Adipocyte (in vitro differentiated cells): ENCODE measurements at regions not wholly inside any gene's neighbourhood (a gene's known extent, or its start where the extent isn't known, plus 50 kb on each side); places are given as distances from the start of the nearest gene placed in this dataset.
"Not testable (repeated sequence)": the region's sequence is repeated elsewhere in the genome, so short reads cannot be mapped to it uniquely, and the experiment has no call there.

Experiments used
- DNase-seq: peaks from one replicate; pipeline ENCODE4 v3.0.0-alpha.2; 2015; ENCODE audit warnings: low read depth
- H3K27me3 ChIP-seq: replicated peaks from 2 replicates; pipeline ENCODE4 v1.7.0; 2013; ENCODE audit warnings: mild to moderate bottlenecking, low read length, moderate library complexity; ENCODE audit not compliant: control insufficient read depth, insufficient read depth
- H3K36me3 ChIP-seq: 2 replicates; pipeline ENCODE4 v1.7.0; 2013; ENCODE audit warnings: low read length, mild to moderate bottlenecking, moderate library complexity; ENCODE audit not compliant: control insufficient read depth, insufficient read depth, severe bottlenecking
- H3K4me1 ChIP-seq: 2 replicates; pipeline ENCODE4 v1.7.0; 2013; ENCODE audit warnings: mild to moderate bottlenecking, low read length, moderate library complexity; ENCODE audit not compliant: control insufficient read depth, insufficient read depth
- H3K4me3 ChIP-seq: 2 replicates; pipeline ENCODE4 v1.7.0; 2013; ENCODE audit warnings: mild to moderate bottlenecking, low read length, moderate library complexity
- H3K9ac ChIP-seq: 2 replicates; pipeline ENCODE4 v1.7.0; 2013; ENCODE audit warnings: mild to moderate bottlenecking, low read length, moderate library complexity
- H3K9me3 ChIP-seq: 2 replicates; pipeline ENCODE4 v1.7.0; 2013; ENCODE audit warnings: mild to moderate bottlenecking, low read length, moderate library complexity; ENCODE audit not compliant: control insufficient read depth

- H3K4me1 ChIP-seq, H3K4me3 ChIP-seq, H3K9ac ChIP-seq, DNase-seq, H3K9me3 ChIP-seq, H3K36me3 ChIP-seq, H3K27me3 ChIP-seq: not testable (repeated sequence)
These were observed 177.2 kb downstream of the LMLN start for GRCh38 chr3:198137038-198137835.

GRCh38 chr3:198138205-198138604 lies 178.2 kb downstream of the LMLN start:
- not testable (repeated sequence) for H3K4me1 ChIP-seq, H3K9ac ChIP-seq, H3K4me3 ChIP-seq, H3K9me3 ChIP-seq, H3K36me3 ChIP-seq, DNase-seq, H3K27me3 ChIP-seq

- not testable (repeated sequence) for DNase-seq, H3K4me3 ChIP-seq, H3K4me1 ChIP-seq, H3K36me3 ChIP-seq, H3K9me3 ChIP-seq, H3K9ac ChIP-seq, H3K27me3 ChIP-seq
These were observed 179.0 kb downstream of the LMLN start for GRCh38 chr3:198139037-198139436.

GRCh38 chr3:198139513-198140167 lies 179.6 kb downstream of the LMLN start:
- H3K9ac ChIP-seq, H3K9me3 ChIP-seq, DNase-seq, H3K4me1 ChIP-seq, H3K4me3 ChIP-seq, H3K27me3 ChIP-seq, H3K36me3 ChIP-seq: not testable (repeated sequence)

GRCh38 chr3:198143300-198144137 lies 183.5 kb downstream of the LMLN start:
- not testable (repeated sequence) for H3K9me3 ChIP-seq, H3K9ac ChIP-seq, H3K36me3 ChIP-seq, DNase-seq, H3K4me1 ChIP-seq, H3K4me3 ChIP-seq, H3K27me3 ChIP-seq

- not testable (repeated sequence) for H3K9ac ChIP-seq, H3K4me3 ChIP-seq, H3K36me3 ChIP-seq, H3K4me1 ChIP-seq, H3K9me3 ChIP-seq, H3K27me3 ChIP-seq
- DNase-seq, result peak; percentile 17
These were observed 185.3 kb downstream of the LMLN start for GRCh38 chr3:198145231-198145784.

GRCh38 chr3:198146070-198146469 lies 186.1 kb downstream of the LMLN start:
- not testable (repeated sequence) for H3K9me3 ChIP-seq, DNase-seq, H3K36me3 ChIP-seq, H3K4me1 ChIP-seq, H3K27me3 ChIP-seq, H3K4me3 ChIP-seq, H3K9ac ChIP-seq

GRCh38 chr3:198146559-198147164 lies 186.6 kb downstream of the LMLN start:
- H3K9ac ChIP-seq, H3K36me3 ChIP-seq, H3K4me3 ChIP-seq, H3K4me1 ChIP-seq, H3K27me3 ChIP-seq, DNase-seq, H3K9me3 ChIP-seq: not testable (repeated sequence)

- not testable (repeated sequence) for H3K27me3 ChIP-seq, H3K4me3 ChIP-seq, DNase-seq, H3K4me1 ChIP-seq, H3K36me3 ChIP-seq, H3K9me3 ChIP-seq, H3K9ac ChIP-seq
These were observed 187.2 kb downstream of the LMLN start for GRCh38 chr3:198147213-198147612.

- not testable (repeated sequence) for H3K4me3 ChIP-seq, DNase-seq, H3K36me3 ChIP-seq, H3K4me1 ChIP-seq, H3K9me3 ChIP-seq, H3K27me3 ChIP-seq, H3K9ac ChIP-seq
These were observed 188.0 kb downstream of the LMLN start for GRCh38 chr3:198147993-198148392.

GRCh38 chr3:198149904-198150303 lies 189.9 kb downstream of the LMLN start:
- H3K9ac ChIP-seq, H3K27me3 ChIP-seq, H3K4me1 ChIP-seq, H3K9me3 ChIP-seq, H3K36me3 ChIP-seq, H3K4me3 ChIP-seq, DNase-seq: not testable (repeated sequence)
